ENCODE measurements at regions not wholly inside any gene's neighbourhood (a gene's known extent, or its start where the extent isn't known, plus 50 kb on each side); places are given as distances from the start of the nearest gene placed in this dataset.

DNA sequence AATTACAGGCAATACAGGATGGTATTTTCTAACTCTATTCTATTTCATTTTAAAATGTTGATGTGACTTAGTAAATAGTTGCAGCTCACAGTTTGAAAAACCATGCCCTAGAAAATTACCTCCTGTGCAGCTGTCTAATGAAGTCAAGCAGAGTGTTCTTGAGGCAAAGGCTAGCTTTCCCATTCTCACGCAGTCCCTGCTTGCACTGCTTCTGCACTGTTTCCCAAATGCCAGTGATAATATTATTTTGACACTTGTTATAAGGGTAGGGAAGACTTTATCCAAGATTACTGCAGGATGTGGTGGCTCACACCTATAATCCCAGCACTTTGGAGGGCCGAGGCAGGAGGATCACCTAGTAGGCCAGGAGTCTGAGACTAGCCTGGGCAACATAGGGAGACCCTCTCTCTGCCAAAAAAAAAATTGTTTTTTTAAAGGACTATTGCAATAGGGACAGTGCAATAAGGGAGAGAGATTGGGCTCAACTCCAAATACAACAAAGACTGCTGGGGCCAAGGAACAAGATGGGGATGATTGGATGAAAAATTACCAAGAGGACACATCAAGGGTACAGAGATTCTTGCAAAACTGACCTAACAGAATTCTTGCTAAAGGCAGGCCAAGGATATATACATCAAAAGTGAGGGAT is 196.1 kb downstream of the LY86 start (continued):
- TF ChIP-seq ZNF639 (tag by site-specific recombination; IDR thresholded peaks at IDR 0.05), result no peak

GRCh38 chr6:6785163-6785521 is 196.6 kb downstream of the LY86 start:
- no peak overlapping the region for H3K4me3 ChIP-seq (ENCODE audit: low read depth, low read length)
- ChIA-PET CTCF (interaction anchor here (0.9 to 2.0 kb wide), 2 partner anchors 26 to 88 kb away, joined by 3 to 7 read pairs; no protein-coding TSS in a partner anchor), POLR2A (interaction anchor here (0.6 kb wide), 1 partner anchor 176 kb away, joined by 3 read pairs; no protein-coding TSS in a partner anchor)
- H3K4me1 ChIP-seq (ENCODE audit: control insufficient read depth, insufficient read depth, low read length), result peaks cover 5% of the 10 kb centered on the region; the same call in 1 of the 2 replicates
- H3K27ac ChIP-seq (ENCODE audit: extremely low read depth, low read depth, low read length), result no peak overlapping the region
- no peak for TF ChIP-seq ZNF423 (tag by site-specific recombination; IDR thresholded peaks at IDR 0.05)
- TF ChIP-seq PRDM1 (tag by site-specific recombination; IDR thresholded peaks at IDR 0.05), result peak; percentile 54
- no peaks in the 10 kb centered on the region for H3K36me3 ChIP-seq (ENCODE audit: control insufficient read depth in 2 of 2, insufficient read depth in 1 of 2, low read length in 2 of 2)
- no peaks in the 10 kb centered on the region for H3K9me3 ChIP-seq (ENCODE audit: control insufficient read depth, insufficient read depth, low read depth, low read length)

DNA sequence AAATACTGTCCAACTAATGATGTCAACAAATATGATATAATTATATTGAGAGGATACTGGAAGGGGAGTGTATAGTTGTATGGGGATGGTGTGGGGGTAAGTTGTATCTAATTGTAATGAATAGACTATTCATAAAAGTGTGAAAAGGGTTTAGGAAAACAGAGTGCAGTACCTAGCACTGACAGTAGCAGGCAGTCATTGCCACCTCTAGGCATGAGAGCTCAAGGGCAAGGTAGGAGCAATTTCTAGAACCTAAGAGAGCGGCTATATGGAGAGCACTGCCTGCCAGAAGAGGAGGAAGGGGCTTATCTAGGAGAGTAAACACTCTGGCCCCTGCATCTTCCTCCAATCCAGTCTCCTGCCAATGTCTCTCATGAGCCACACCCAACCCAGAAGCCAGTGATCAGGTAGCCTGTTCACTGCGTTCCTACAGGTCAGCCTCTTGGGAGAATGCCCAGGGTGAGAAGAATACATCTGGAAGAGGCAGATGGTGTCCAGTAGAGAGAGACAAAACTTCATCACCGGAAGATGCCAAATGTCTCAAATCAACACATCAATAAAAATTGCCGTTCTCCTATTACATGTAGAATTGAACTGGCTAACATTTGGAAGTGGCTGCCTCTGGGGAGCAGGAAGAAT is 200.0 kb downstream of the LY86 start:
- no peaks in the 10 kb centered on the region for H3K36me3 ChIP-seq (ENCODE audit: control insufficient read depth in 2 of 2, insufficient read depth in 1 of 2, low read length in 2 of 2)
- CTCF ChIA-PET, result interaction anchor here (0.5 to 1.6 kb wide), 7 partner anchors 11 to 486 kb away, joined by 3 to 4 read pairs (median 3); no protein-coding TSS in a partner anchor
- POLR2A ChIA-PET, result no interaction called here
- no peak overlapping the region for H3K27ac ChIP-seq (ENCODE audit: extremely low read depth, low read depth, low read length)
- H3K4me3 ChIP-seq (ENCODE audit: low read depth, low read length), result no peak overlapping the region
- no peaks in the 10 kb centered on the region for H3K9me3 ChIP-seq (ENCODE audit: control insufficient read depth, insufficient read depth, low read depth, low read length)
- no peak for TF ChIP-seq ZIC2 (tag by site-specific recombination; IDR thresholded peaks at IDR 0.05)
- peak; percentile 94 for TF ChIP-seq ZNF785 (tag by site-specific recombination; IDR thresholded peaks at IDR 0.05)
- H3K4me1 ChIP-seq (ENCODE audit: control insufficient read depth, insufficient read depth, low read length), result peaks cover 5% of the 10 kb centered on the region; the same call in 1 of the 2 replicates

DNA sequence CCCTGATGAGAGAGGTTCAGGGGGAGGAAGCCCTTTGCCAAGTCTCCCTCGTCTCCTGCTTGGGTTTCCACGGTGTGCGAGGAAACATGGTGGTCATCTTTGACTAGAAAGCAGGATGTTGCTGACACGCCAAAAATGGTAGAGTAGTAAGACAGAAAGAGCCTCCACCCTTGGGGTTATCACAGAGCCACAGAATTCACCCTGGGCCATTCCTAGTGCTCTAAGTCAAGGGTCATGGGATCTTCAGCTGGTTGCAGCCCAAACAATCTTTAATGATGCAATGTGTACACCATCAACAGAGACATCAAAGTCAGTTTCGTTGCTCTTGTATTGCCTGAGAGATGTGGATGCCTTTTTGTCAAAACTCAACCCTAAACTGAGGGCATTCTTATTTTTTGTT is 201.9 kb downstream of the LY86 start:
- no peaks in the 10 kb centered on the region for H3K4me1 ChIP-seq (ENCODE audit: control insufficient read depth, insufficient read depth, low read length)
- CTCF ChIA-PET, result interaction anchor here (0.6 to 0.7 kb wide), 3 partner anchors 19 to 1148 kb away, joined by 3 read pairs; no protein-coding TSS in a partner anchor
- no peaks in the 10 kb centered on the region for H3K36me3 ChIP-seq (ENCODE audit: control insufficient read depth in 2 of 2, insufficient read depth in 1 of 2, low read length in 2 of 2)
- no peak overlapping the region for H3K27ac ChIP-seq (ENCODE audit: extremely low read depth, low read depth, low read length)
- no peak overlapping the region for H3K4me3 ChIP-seq (ENCODE audit: low read depth, low read length)
- POLR2A ChIA-PET, result no interaction called here
- H3K9me3 ChIP-seq (ENCODE audit: control insufficient read depth, insufficient read depth, low read depth, low read length), result no peaks in the 10 kb centered on the region
- TF ChIP-seq ZNF24 (tag by site-specific recombination; IDR thresholded peaks at IDR 0.05) (no peak), KLF8 (tag by site-specific recombination; IDR thresholded peaks at IDR 0.05) (no peak), MEIS1 (CRISPR knock-in tag; IDR thresholded peaks at IDR 0.05; ENCODE audit: borderline replicate concordance) (no peak), ZNF610 (tag by site-specific recombination; IDR thresholded peaks at IDR 0.05; ENCODE audit: borderline replicate concordance) (no peak), YY2 (tag by site-specific recombination; IDR thresholded peaks at IDR 0.05) (no peak), ZFP41 (tag by site-specific recombination; IDR thresholded peaks at IDR 0.05; ENCODE audit: borderline replicate concordance) (no peak), ZNF175 (tag by site-specific recombination; IDR thresholded peaks at IDR 0.05) (no peak), INSM2 (tag by site-specific recombination; IDR thresholded peaks at IDR 0.05) (no peak), ZNF202 (tag by site-specific recombination; IDR thresholded peaks at IDR 0.05; ENCODE audit: borderline replicate concordance) (no peak), ZNF768 (tag by site-specific recombination; IDR thresholded peaks at IDR 0.05) (no peak), KLF10 (tag by site-specific recombination; IDR thresholded peaks at IDR 0.05) (no peak), ZNF146 (tag by site-specific recombination; IDR thresholded peaks at IDR 0.05) (no peak), RBAK (tag by site-specific recombination; IDR thresholded peaks at IDR 0.05) (no peak)
- TF ChIP-seq, protein P1, sequence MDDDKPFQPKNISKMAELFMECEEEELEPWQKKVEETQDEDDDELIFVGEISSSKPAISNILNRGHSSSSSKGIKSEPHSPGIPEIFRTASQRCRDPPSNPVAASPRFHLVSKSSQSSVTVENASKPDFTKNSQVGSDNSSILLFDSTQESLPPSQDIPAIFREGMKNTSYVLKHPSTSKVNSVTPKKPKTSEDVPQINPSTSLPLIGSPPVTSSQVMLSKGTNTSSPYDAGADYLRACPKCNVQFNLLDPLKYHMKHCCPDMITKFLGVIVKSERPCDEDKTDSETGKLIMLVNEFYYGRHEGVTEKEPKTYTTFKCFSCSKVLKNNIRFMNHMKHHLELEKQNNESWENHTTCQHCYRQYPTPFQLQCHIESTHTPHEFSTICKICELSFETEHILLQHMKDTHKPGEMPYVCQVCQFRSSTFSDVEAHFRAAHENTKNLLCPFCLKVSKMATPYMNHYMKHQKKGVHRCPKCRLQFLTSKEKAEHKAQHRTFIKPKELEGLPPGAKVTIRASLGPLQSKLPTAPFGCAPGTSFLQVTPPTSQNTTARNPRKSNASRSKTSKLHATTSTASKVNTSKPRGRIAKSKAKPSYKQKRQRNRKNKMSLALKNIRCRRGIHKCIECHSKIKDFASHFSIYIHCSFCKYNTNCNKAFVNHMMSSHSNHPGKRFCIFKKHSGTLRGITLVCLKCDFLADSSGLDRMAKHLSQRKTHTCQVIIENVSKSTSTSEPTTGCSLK (tag by site-specific recombination; IDR thresholded peaks at IDR 0.05), result no peak
- TF ChIP-seq, protein P2, sequence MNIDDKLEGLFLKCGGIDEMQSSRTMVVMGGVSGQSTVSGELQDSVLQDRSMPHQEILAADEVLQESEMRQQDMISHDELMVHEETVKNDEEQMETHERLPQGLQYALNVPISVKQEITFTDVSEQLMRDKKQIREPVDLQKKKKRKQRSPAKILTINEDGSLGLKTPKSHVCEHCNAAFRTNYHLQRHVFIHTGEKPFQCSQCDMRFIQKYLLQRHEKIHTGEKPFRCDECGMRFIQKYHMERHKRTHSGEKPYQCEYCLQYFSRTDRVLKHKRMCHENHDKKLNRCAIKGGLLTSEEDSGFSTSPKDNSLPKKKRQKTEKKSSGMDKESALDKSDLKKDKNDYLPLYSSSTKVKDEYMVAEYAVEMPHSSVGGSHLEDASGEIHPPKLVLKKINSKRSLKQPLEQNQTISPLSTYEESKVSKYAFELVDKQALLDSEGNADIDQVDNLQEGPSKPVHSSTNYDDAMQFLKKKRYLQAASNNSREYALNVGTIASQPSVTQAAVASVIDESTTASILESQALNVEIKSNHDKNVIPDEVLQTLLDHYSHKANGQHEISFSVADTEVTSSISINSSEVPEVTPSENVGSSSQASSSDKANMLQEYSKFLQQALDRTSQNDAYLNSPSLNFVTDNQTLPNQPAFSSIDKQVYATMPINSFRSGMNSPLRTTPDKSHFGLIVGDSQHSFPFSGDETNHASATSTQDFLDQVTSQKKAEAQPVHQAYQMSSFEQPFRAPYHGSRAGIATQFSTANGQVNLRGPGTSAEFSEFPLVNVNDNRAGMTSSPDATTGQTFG (tag by site-specific recombination; IDR thresholded peaks at IDR 0.05; ENCODE audit: borderline replicate concordance), result no peak

Measured in HEK293 (cell line).